A549 (cell line): ENCODE measurements at regions not wholly inside any gene's neighbourhood (a gene's known extent, or its start where the extent isn't known, plus 50 kb on each side); places are given as distances from the start of the nearest gene placed in this dataset.

ENCODE experiments used
- ATAC-seq, 2 experiments: fragments of 200-7000 bp in 1 of 2; fragments of >200 bp in 1 of 2; cut with Nextera tagmentation in 1 of 2; cut with Tn5 transposase in 1 of 2; 3 replicates each; pipeline versions ENCODE4 v1.8.0 to v1.9.1; 2018 to 2020; ENCODE audit warnings: mild to moderate bottlenecking in 1 of 2, moderate library complexity in 1 of 2
- CTCF ChIA-PET: fragments of 300-600 bp; sonication (Branson Sonifier 250); formaldehyde crosslinking; extraction: SDS; loops from one replicate; lab custom pipeline; 2021; ENCODE audit warnings: antibody characterized with exemption, inconsistent platforms; lab: Yijun Ruan, JAX
- POLR2A ChIA-PET: fragments of 350-600 bp; formaldehyde crosslinking; extraction: SDS; loops from one replicate; lab custom pipeline; 2021; ENCODE audit warnings: antibody characterized with exemption, inconsistent platforms; lab: Yijun Ruan, JAX
- DNase-seq, 2 experiments: peaks; one replicate each; pipeline versions ENCODE4 v3.0.0 to v3.0.0-alpha.2; 2011 to 2016; ENCODE audit warnings: low read depth in 1 of 2, low spot score in 1 of 2
- FAIRE-seq: peaks from 2 replicates; lab custom pipeline; 2011; peaks lifted over from hg19 to GRCh38; lab: Jason Lieb, UNC
- H3K27ac ChIP-seq, 2 experiments: fragments of >200 bp; sonication (Bioruptor Twin); formaldehyde crosslinking; 3 replicates each; pipeline ENCODE4 v1.5.1; 2016 to 2017
- H3K4me1 ChIP-seq: fragments of >200 bp; sonication (Bioruptor Twin); formaldehyde crosslinking; 3 replicates; pipeline ENCODE4 v1.6.1; 2016
- H3K4me2 ChIP-seq: fragments of >200 bp; sonication (Bioruptor Twin); formaldehyde crosslinking; 3 replicates; pipeline ENCODE4 v1.6.1; 2016
- H3K4me3 ChIP-seq: fragments of >200 bp; sonication (Bioruptor Twin); formaldehyde crosslinking; 3 replicates; pipeline ENCODE4 v1.5.1; 2016
- H3K9me3 ChIP-seq: fragments of >200 bp; sonication (Bioruptor Twin); formaldehyde crosslinking; 3 replicates; pipeline ENCODE4 v1.6.1; 2016
- ATOH8 ChIP-seq: fragments of 250-450 bp; sonication (Bioruptor Pico); IDR thresholded peaks from 2 replicates; pipeline ENCODE4 v1.5.0; 2020; ENCODE audit warnings: low read depth, mild to moderate bottlenecking, moderate library complexity
- CHD4 ChIP-seq: fragments of 200-600 bp; sonication (generic); IDR thresholded peaks from 2 replicates; pipeline ENCODE4 v1.6.1; 2016; ENCODE audit warnings: antibody characterized with exemption, mild to moderate bottlenecking, borderline replicate concordance
- E2F6 ChIP-seq: IDR thresholded peaks from 2 replicates; pipeline ENCODE4 v1.6.1; 2012; ENCODE audit warnings: low read depth, borderline replicate concordance
- EHF ChIP-seq: fragments of 250-450 bp; sonication (Bioruptor Pico); IDR thresholded peaks from 2 replicates; pipeline ENCODE4 v1.5.0; 2020; ENCODE audit warnings: mild to moderate bottlenecking
- ELK1 ChIP-seq: fragments of 150-350 bp; IDR thresholded peaks from 2 replicates; pipeline ENCODE4 v1.6.1; 2014; ENCODE audit warnings: low read depth, mild to moderate bottlenecking, low read length
- ESRRA ChIP-seq: fragments of 150-350 bp; IDR thresholded peaks from 2 replicates; pipeline ENCODE4 v1.6.1; 2014; ENCODE audit warnings: mild to moderate bottlenecking, low read length, borderline replicate concordance
- HOXA7 ChIP-seq: fragments of 250-450 bp; sonication (Bioruptor Pico); IDR thresholded peaks from 2 replicates; pipeline ENCODE4 v1.5.0; 2020; ENCODE audit warnings: mild to moderate bottlenecking, moderate library complexity
- JUN ChIP-seq, 2 experiments: fragments of >200 bp; sonication (Bioruptor Twin); formaldehyde crosslinking; IDR thresholded peaks; 2 replicates in 1 of 2; 3 replicates in 1 of 2; pipeline ENCODE4 v1.6.1; 2016 to 2017
- KDM5A ChIP-seq: fragments of 200-600 bp; sonication (generic); IDR thresholded peaks from 2 replicates; pipeline ENCODE4 v1.6.1; 2016; ENCODE audit warnings: antibody characterized with exemption, mild to moderate bottlenecking
- NFE2L2 ChIP-seq: fragments of 150-350 bp; conservative IDR thresholded peaks from 2 replicates; pipeline ENCODE4 v1.6.1; 2014; ENCODE audit warnings: low read length
- POLR2A ChIP-seq: IDR thresholded peaks from 2 replicates; pipeline ENCODE4 v1.6.1; 2012; ENCODE audit warnings: mild to moderate bottlenecking, low read length
- RARB ChIP-seq: fragments of 250-450 bp; sonication (Bioruptor Pico); IDR thresholded peaks from 2 replicates; pipeline ENCODE4 v1.8.0; 2021; ENCODE audit warnings: mild to moderate bottlenecking, moderate library complexity
- SMC3 ChIP-seq: fragments of >200 bp; sonication (Bioruptor Twin); formaldehyde crosslinking; IDR thresholded peaks from 3 replicates; pipeline ENCODE4 v1.6.1; 2018; ENCODE audit warnings: inconsistent platforms
- TFCP2L1 ChIP-seq: fragments of 250-450 bp; sonication (Bioruptor Pico); IDR thresholded peaks from 2 replicates; pipeline ENCODE4 v1.5.0; 2021; ENCODE audit warnings: mild to moderate bottlenecking
- USF2 ChIP-seq: fragments of 450-650 bp; IDR thresholded peaks from 2 replicates; pipeline ENCODE4 v1.6.1; 2014; ENCODE audit warnings: antibody characterized with exemption
- WGBS: methylation state at CpG from one replicate; pipeline ENCODE4 v1.1.6; 2017; ENCODE audit errors: missing lambda C conversion rate; 5-methylcytosine and 5-hydroxymethylcytosine counted together
- TF ChIP-seq, protein P1 (sequence below): fragments of 250-450 bp; sonication (Bioruptor Pico); IDR thresholded peaks from 2 replicates; pipeline ENCODE4 v1.5.0; 2021; ENCODE audit warnings: mild to moderate bottlenecking, moderate library complexity, borderline replicate concordance
- TF ChIP-seq, protein P2 (sequence below): IDR thresholded peaks from 2 replicates; pipeline ENCODE4 v1.6.1; 2012
- TF ChIP-seq, protein P3 (sequence below): fragments of >200 bp; sonication (Bioruptor Twin); formaldehyde crosslinking; IDR thresholded peaks from 2 replicates; pipeline ENCODE4 v1.6.1; 2016

GRCh38 chrX:75892749-75893148 is 107.7 kb upstream of the MAGEE2 start:
- no peaks in the 10 kb centered on the region for H3K9me3 ChIP-seq
- H3K4me3 ChIP-seq, result no peak overlapping the region
- no peak for ATAC-seq
- CTCF ChIA-PET, result no interaction called here
- DNase-seq, result no peak
- 0% methylated on average over 2 of the region's 2 CpGs for WGBS
- POLR2A ChIA-PET, result no interaction called here
- no peak overlapping the region for H3K4me2 ChIP-seq
- no peak overlapping the region for H3K27ac ChIP-seq
- no peaks in the 10 kb centered on the region for H3K4me1 ChIP-seq
- no peak for FAIRE-seq
- no peak for TF ChIP-seq E2F6
- no peak for TF ChIP-seq TFCP2L1 (CRISPR knock-in tag)
- TF ChIP-seq HOXA7 (CRISPR knock-in tag), result no peak
- TF ChIP-seq, protein P1, sequence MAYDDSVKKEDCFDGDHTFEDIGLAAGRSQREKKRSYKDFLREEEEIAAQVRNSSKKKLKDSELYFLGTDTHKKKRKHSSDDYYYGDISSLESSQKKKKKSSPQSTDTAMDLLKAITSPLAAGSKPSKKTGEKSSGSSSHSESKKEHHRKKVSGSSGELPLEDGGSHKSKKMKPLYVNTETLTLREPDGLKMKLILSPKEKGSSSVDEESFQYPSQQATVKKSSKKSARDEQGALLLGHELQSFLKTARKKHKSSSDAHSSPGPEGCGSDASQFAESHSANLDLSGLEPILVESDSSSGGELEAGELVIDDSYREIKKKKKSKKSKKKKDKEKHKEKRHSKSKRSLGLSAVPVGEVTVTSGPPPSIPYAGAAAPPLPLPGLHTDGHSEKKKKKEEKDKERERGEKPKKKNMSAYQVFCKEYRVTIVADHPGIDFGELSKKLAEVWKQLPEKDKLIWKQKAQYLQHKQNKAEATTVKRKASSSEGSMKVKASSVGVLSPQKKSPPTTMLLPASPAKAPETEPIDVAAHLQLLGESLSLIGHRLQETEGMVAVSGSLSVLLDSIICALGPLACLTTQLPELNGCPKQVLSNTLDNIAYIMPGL (CRISPR knock-in tag), result no peak
- TF ChIP-seq SMC3, result no peak
- no peak for TF ChIP-seq CHD4
- TF ChIP-seq NFE2L2, result no peak
- TF ChIP-seq, protein P2, sequence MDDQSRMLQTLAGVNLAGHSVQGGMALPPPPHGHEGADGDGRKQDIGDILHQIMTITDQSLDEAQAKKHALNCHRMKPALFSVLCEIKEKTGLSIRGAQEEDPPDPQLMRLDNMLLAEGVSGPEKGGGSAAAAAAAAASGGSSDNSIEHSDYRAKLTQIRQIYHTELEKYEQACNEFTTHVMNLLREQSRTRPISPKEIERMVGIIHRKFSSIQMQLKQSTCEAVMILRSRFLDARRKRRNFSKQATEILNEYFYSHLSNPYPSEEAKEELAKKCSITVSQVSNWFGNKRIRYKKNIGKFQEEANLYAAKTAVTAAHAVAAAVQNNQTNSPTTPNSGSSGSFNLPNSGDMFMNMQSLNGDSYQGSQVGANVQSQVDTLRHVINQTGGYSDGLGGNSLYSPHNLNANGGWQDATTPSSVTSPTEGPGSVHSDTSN, result no peak
- no peak for TF ChIP-seq POLR2A
- TF ChIP-seq JUN (IDR thresholded peaks at IDR 0.05), result no peak
- TF ChIP-seq KDM5A, result no peak
- TF ChIP-seq ELK1, result no peak
- TF ChIP-seq, protein P3, sequence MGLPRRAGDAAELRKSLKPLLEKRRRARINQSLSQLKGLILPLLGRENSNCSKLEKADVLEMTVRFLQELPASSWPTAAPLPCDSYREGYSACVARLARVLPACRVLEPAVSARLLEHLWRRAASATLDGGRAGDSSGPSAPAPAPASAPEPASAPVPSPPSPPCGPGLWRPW, result no peak
- TF ChIP-seq ATOH8 (CRISPR knock-in tag), result no peak
- TF ChIP-seq USF2, result no peak
- no peak for TF ChIP-seq ESRRA

DNA sequence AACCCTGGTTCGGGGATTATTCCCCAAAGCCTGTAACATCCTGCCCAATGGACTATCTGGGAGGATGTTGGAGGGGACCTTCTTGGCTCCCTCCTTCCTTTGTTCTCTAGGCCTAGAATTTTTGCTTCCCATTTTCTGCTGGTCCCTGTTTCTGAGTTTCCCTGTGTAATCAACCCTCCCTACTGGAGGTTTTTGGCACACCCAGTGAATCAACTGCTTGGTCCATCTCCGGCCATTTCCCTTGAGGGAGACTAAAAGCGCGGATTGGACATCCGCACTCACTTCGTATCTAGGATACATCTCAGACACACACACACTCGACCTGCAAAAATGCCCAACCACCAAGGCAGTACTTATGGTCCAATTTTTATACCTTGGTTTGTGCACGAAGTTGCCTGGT is 108.2 kb upstream of the MAGEE2 start:
- Histone ChIP-seq H3K4me1 (no peaks in the 10 kb centered on the region), H3K4me3 (no peak overlapping the region)
- POLR2A ChIA-PET, result no interaction called here
- 33% methylated on average over 8 of the region's 8 CpGs for WGBS
- no peak for FAIRE-seq
- CTCF ChIA-PET, result no interaction called here
- TF ChIP-seq, protein P1 (CRISPR knock-in tag), result no peak
- TF ChIP-seq RARB (no peak), EHF (CRISPR knock-in tag) (no peak)
- TF ChIP-seq, all 56 proteins: peak for 0
- Histone ChIP-seq H3K27ac (no peak overlapping the region), H3K4me2 (no peak overlapping the region), H3K9me3 (no peaks in the 10 kb centered on the region)
- ATAC-seq (no peak), DNase-seq (no peak)
